ENCODE measurements at regions not wholly inside any gene's neighbourhood (a gene's known extent, or its start where the extent isn't known, plus 50 kb on each side); places are given as distances from the start of the nearest gene placed in this dataset.

DNA sequence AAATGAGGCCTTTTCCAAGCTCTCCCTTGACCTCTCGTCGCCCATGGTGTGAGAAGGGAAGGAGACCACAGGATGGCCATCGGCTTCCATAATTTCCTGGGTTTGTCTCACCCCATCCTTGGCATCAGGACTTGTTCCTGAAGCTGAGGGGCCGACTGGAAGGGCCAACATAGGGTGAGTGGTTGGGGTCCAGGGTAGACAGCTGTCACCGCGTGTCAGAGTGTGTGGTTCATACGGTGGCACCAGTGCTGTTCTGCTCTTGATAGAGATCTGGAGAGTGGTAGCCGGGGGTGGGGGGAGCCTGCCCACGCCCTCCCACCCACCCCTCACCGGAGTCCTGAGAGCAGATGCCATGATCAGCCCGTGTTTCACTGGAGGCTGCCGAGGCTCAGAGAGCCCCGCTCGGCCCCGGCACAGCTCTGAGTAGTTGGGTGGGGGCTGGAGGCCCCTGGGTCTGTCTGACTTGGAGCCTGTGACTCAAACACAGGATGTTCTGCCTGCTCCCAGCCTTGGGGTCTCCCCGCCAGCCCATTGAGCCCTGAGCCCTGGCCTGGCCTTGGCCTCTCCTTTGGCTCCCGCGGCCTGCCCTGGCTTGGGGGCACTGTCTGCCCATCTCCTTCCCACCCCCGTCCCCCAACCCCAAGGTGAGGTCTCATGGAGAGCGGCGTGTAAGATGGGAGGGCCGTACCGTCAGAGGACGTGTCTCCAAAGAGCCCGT, 53.1 kb upstream of the IER5L start:
- Histone ChIP-seq H3K4me1 (peaks cover 0 to 2% (median under 1%) of the 10 kb centered on the region in 12 donors), H3K9me3 (peaks cover 0 to 11% (median 0%) of the 10 kb centered on the region in 12 donors), H3K27me3 (no peaks in the 10 kb centered on the region), H3K36me3 (no peaks in the 10 kb centered on the region), H3K4me3 (no peak overlapping the region), H3K27ac (no peak overlapping the region)
- 89 to 96% (median 91%) methylated on average over 21 to 25 of the region's 25 CpGs for WGBS, 4 donors
- intact Hi-C loops (cut with DNase I) = no loop called here
- peak in 3 of 5 donors; percentile 9 to 49 (median 22) for DNase-seq
- no peak for TF ChIP-seq POLR2A (IDR thresholded peaks at IDR 0.05)
- TF ChIP-seq, protein P1, sequence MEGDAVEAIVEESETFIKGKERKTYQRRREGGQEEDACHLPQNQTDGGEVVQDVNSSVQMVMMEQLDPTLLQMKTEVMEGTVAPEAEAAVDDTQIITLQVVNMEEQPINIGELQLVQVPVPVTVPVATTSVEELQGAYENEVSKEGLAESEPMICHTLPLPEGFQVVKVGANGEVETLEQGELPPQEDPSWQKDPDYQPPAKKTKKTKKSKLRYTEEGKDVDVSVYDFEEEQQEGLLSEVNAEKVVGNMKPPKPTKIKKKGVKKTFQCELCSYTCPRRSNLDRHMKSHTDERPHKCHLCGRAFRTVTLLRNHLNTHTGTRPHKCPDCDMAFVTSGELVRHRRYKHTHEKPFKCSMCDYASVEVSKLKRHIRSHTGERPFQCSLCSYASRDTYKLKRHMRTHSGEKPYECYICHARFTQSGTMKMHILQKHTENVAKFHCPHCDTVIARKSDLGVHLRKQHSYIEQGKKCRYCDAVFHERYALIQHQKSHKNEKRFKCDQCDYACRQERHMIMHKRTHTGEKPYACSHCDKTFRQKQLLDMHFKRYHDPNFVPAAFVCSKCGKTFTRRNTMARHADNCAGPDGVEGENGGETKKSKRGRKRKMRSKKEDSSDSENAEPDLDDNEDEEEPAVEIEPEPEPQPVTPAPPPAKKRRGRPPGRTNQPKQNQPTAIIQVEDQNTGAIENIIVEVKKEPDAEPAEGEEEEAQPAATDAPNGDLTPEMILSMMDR (IDR thresholded peaks at IDR 0.05) = no peak
- ATAC-seq = peak in 1 of 4 donors; percentile 7

DNA sequence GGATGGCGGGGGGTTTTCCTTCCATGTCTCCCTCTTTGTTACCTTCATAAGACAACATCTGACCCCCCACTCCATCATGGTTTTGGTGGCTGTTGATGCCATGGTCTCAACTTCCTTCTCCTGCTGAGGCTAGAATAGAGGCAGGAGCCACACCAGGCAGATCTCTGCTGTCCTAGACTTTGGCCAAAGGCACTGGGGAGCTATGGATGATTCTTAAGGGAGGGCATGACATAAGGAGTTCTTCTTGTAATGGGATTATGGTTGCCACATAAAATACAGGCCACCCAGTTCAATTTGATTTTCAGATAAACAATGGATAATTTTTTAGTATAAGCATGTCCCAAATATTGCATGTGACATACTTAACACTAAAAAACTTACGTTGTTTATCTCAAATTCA, 52.2 kb upstream of the IER5L start:
- Histone ChIP-seq H3K27me3 (no peaks in the 10 kb centered on the region), H3K4me3 (no peak overlapping the region), H3K27ac (no peak overlapping the region), H3K36me3 (no peaks in the 10 kb centered on the region), H3K9me3 (peaks cover 0 to 11% (median 0%) of the 10 kb centered on the region in 12 donors), H3K4me1 (peaks cover 0 to 11% (median 7%) of the 10 kb centered on the region in 12 donors)
- ATAC-seq = no peak
- intact Hi-C loops (cut with DNase I) = no loop called here
- TF ChIP-seq, protein P1 (IDR thresholded peaks at IDR 0.05) = no peak
- peak in 1 of 5 donors; percentile 5 for DNase-seq
- WGBS, 4 donors = 79 to 98% (median 93%) methylated on average over 2 of the region's 2 CpGs

Data from heart left ventricle (tissue), 16 donors.